ENCODE measurements at regions not wholly inside any gene's neighbourhood (a gene's known extent, or its start where the extent isn't known, plus 50 kb on each side); places are given as distances from the start of the nearest gene placed in this dataset.

GRCh38 chr10:108819302-108819701 is 1104.0 kb downstream of the XPNPEP1 start:
- no CpG with 5 or more reads among the region's 1 CpG for WGBS, 2 experiments (ENCODE audit: extremely low coverage in 2 of 2, insufficient read length in 1 of 2)
- Histone ChIP-seq H3K23ac (ENCODE audit: low read depth, low read length) (no peak overlapping the region), H3K56ac (ENCODE audit: extremely low read depth, insufficient read depth, low read length) (no peak overlapping the region), H3K4me1 (ENCODE audit: control insufficient read depth, insufficient read depth, low read length) (no peaks in the 10 kb centered on the region), H3K9ac (ENCODE audit: low read depth, low read length) (no peak overlapping the region), H2BK5ac (ENCODE audit: low read depth, low read length, poor library complexity, severe bottlenecking) (no peak overlapping the region), H3K36me3 (ENCODE audit: control insufficient read depth, insufficient read depth, low read length) (no peaks in the 10 kb centered on the region), H2AK5ac (ENCODE audit: low read depth, low read length) (no peak overlapping the region), H2BK120ac (ENCODE audit: low read depth, low read length) (no peak overlapping the region), H2AK9ac (replicated peaks; ENCODE audit: low read depth, low read length, poor library complexity) (no peak overlapping the region), H3K4ac (ENCODE audit: low read depth, low read length) (no peak overlapping the region), H3K4me2 (ENCODE audit: low read depth, low read length) (no peak overlapping the region), H2AFZ (replicated peaks; ENCODE audit: low read length, poor library complexity) (no peak overlapping the region), H4K8ac (ENCODE audit: low read depth in 2 of 2, low read length in 2 of 2) (no peak overlapping the region), H3K9me3 (ENCODE audit: control insufficient read depth, insufficient read depth, low read length) (peaks cover 2% of the 10 kb centered on the region; the same call in 1 of the 2 replicates), H4K5ac (ENCODE audit: low read depth, low read length) (no peak overlapping the region), H3K18ac (ENCODE audit: low read depth, low read length) (no peak overlapping the region), H3K14ac (replicated peaks; ENCODE audit: low read depth, low read length) (no peak overlapping the region), H3K27ac (ENCODE audit: insufficient read depth, low read length) (no peak overlapping the region), H4K91ac (ENCODE audit: insufficient read depth, low read depth, low read length) (no peak overlapping the region), H3K4me3 (ENCODE audit: insufficient read depth, low read depth, low read length) (no peak overlapping the region), H2BK15ac (ENCODE audit: low read depth, low read length) (no peak overlapping the region), H3K27me3 (ENCODE audit: control insufficient read depth, insufficient read depth, low read length) (no peaks in the 10 kb centered on the region), H3K79me1 (ENCODE audit: low read depth in 1 of 2, low read length in 2 of 2) (no peaks in the 10 kb centered on the region), H3K9me1 (ENCODE audit: insufficient read depth, low read length) (no peaks in the 10 kb centered on the region), H4K20me1 (ENCODE audit: insufficient read depth, low read length) (no peaks in the 10 kb centered on the region), H2BK20ac (ENCODE audit: low read depth, low read length) (no peak overlapping the region)
- in situ Hi-C loops (cut with MboI; ENCODE audit: low sequenced_read_pairs) = no loop called here
- CTCF ChIA-PET = no interaction called here
- POLR2A ChIA-PET (ENCODE audit: unreplicated experiment) = no interaction called here
- DNase-seq = no peak
- no TSS peak for BruUV-seq (replicated peaks)
- TF ChIP-seq MAFK (IDR thresholded peaks at IDR 0.05; ENCODE audit: low read depth, low read length) = no peak
- intact Hi-C loops (cut with micrococcal nuclease) = no loop called here
- dilution Hi-C loops (cut with HindIII; ENCODE audit: low sequenced_read_pairs, unreplicated experiment) = no loop called here
- ATAC-seq (ENCODE audit: low read depth) = no peak

Measured in IMR-90 (cell line).